Coronary artery (tissue), 2 donors: ENCODE measurements at regions not wholly inside any gene's neighbourhood (a gene's known extent, or its start where the extent isn't known, plus 50 kb on each side); places are given as distances from the start of the nearest gene placed in this dataset.

Source experiments
- DNase-seq: peaks from one replicate; pipeline ENCODE4 v3.0.0-alpha.2; 2017; ENCODE audit warnings: low spot score
- H3K27ac ChIP-seq, 2 donors: fragments of 200-600 bp; sonication (generic); one replicate each; pipeline ENCODE4 v1.5.1; 2016 to 2019
- H3K4me3 ChIP-seq: fragments of 200-600 bp; sonication (generic); 2 replicates; pipeline ENCODE4 v1.5.1; 2016; ENCODE audit warnings: mild to moderate bottlenecking, moderate library complexity
- TF ChIP-seq, protein P1 (sequence below): fragments of 200-600 bp; sonication (generic); IDR thresholded peaks from one replicate; pipeline ENCODE4 v1.5.1; 2019; ENCODE audit warnings: antibody characterized with exemption

DNA sequence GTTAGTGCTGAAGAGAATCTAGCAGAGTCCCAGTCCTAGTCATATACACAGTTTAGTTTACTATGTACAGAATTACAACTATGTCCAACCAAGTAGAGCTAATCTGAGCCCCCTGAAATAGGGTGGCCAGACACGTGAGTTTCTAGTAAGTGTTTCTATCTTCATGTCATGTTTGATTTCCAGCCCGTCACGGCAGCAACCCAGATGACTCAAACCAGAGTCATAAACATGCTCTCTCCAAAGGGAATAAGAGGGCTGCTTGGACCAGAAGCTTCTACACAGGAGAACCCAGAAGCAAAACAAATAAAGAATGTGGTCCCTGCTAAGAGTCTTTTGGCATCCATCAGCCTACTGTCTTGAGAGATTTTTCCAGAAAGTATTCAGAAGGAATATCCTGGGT is 64.9 kb upstream of the WIPF1 start:
- TF ChIP-seq, protein P1, sequence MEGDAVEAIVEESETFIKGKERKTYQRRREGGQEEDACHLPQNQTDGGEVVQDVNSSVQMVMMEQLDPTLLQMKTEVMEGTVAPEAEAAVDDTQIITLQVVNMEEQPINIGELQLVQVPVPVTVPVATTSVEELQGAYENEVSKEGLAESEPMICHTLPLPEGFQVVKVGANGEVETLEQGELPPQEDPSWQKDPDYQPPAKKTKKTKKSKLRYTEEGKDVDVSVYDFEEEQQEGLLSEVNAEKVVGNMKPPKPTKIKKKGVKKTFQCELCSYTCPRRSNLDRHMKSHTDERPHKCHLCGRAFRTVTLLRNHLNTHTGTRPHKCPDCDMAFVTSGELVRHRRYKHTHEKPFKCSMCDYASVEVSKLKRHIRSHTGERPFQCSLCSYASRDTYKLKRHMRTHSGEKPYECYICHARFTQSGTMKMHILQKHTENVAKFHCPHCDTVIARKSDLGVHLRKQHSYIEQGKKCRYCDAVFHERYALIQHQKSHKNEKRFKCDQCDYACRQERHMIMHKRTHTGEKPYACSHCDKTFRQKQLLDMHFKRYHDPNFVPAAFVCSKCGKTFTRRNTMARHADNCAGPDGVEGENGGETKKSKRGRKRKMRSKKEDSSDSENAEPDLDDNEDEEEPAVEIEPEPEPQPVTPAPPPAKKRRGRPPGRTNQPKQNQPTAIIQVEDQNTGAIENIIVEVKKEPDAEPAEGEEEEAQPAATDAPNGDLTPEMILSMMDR: no peak
- peak overlapping the region; percentile 61 to 89 for H3K27ac ChIP-seq
- DNase-seq: no peak
- peak overlapping the region; percentile 9 for H3K4me3 ChIP-seq

DNA sequence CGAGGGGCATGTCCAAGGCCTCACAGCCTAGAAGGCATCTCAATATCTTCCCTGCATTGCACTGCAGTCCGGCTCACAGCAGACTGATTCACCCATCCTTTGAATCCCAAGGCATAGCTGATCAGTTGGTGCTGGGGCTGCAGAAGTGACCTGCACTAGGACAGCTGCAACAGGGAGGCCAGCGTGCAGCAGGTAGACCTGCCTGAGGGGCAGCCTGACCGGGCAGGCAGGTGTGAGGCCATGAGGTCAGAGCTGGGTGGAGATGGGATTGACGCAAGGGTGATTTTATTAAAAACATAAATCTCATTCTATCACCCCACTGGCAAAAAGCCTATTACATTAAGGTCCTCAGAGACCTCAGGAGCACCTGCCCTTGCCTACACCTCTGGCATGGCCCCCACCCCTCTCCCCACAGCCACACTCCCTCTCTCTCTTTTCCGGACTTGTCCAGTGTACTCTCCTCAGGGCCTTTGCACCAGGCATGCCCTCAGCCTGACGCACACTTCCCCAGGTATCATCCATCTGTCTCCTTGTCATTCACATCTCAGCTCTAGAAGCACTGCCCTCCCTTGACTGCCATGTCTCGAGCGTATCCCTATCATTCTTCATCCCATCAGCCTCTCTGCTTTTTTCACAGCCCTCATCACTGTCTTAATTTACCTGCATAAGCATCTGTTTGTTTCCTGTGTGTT is 63.5 kb upstream of the WIPF1 start:
- Histone ChIP-seq H3K4me3 (no peak overlapping the region), H3K27ac (no peak overlapping the region)
- TF ChIP-seq, protein P1: no peak
- DNase-seq: no peak

DNA sequence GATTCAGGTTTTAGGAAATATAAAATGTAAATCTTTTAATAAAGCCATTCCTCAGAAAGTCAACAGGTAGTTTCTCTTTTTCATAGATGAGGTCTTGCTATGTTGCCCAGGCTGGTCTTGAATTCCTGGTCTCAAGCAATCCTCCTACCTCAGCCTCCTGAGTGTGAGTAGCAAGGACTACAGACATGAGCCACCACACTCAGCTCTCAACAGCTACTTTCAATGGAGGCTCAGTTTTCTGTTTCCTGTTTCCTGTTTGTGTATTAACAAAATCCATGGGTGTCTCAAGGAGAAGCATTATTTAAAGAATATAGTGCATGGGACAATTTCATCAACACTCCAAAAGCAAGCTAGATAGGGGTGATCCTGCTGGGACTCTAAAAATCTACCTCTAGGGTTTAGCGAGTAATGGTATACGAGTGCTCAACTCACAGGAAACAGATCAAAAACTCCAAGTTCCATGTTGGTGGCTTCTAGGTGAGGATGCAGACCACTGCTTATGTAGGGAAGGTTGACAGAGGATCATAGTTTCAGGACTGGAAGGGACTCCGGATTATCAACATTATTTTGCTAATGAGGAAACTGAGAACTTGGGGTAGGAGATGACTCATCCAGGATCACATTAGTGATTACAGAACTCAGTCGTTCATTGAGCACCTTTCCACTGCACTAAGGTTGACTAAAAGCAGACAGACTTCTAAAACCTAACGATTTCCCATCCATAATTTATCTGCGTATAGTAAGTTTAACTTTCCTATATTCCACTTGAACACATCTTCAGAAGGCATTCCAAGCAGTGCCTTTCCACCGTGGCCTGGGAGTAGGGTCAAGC is 61.7 kb upstream of the WIPF1 start:
- no peak overlapping the region for H3K27ac ChIP-seq
- no peak for DNase-seq
- TF ChIP-seq, protein P1: no peak

DNA sequence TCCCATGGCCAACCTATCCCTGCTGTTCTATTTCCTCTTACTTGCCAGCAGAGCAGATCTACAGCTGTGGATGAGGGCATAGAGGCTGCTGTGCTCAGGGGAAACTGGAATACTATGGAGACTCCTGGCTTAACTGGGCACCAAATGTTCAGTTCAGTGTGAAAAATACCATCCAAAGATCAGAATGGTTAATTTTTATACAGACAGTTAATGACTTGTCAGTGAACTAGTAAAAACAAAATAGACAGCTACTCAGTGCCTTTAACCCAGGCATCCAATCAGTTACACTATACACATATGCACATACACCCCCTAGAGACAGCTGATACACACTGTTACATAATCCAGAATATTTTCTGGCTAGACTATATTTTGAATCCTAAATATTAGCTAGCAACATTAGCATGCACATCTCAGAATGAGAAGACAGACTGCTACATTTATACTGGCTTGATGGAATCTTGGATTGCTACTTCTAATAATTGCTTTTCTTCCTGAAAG is 59.1 kb upstream of the WIPF1 start:
- TF ChIP-seq, protein P1: no peak
- no peak overlapping the region for H3K4me3 ChIP-seq
- DNase-seq: no peak
- no peak overlapping the region for H3K27ac ChIP-seq

More for the DNA sequence above, 61.7 kb upstream of the WIPF1 start:
- no peak overlapping the region for H3K4me3 ChIP-seq

DNA sequence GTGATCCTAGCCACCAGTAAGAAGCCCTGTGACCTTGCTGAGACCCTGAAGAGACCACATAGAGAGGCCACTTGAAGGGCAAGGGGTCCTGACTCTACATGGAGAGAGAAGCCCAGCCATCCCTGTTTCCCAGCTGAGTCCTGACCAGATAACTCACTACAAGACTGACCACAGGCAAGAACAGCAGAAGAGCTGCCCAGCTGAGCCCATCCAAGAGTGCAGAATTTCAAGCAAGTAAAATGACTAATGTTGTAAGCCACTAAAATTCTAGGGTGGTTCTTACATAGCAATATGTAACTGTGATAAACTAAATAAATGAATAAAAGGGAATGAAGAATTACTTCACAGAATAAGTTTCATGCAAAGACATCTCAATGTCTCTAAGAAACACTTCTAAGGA is 58.4 kb upstream of the WIPF1 start:
- no peak for DNase-seq
- H3K27ac ChIP-seq: no peak overlapping the region
- H3K4me3 ChIP-seq: no peak overlapping the region
- TF ChIP-seq, protein P1: no peak

DNA sequence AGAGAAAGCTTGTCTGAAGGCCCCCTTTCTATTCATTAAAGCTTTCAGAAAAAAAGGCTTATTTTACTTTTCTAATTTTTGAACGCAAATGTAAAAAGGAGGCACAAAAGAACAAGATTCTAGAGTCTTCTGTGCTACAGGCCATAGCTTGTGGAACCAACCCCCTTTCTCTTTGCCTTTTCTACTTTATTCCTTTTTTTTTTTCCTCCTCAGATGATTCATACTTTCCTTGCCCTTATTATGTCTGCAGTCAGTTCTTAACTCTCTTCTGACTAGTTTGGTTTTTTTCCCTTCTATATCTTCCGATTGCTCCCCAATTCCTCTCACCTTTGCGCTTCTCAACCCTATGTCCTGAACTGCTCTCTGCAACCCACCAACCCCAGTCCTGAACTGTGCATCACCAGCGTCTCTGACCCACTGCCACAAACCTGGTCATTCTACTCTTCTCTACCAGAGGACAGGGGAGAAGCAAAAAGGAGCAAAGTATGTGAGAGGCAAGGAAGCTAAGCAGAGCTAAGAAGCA is 56.9 kb upstream of the WIPF1 start:
- H3K4me3 ChIP-seq: no peak overlapping the region
- DNase-seq: no peak
- TF ChIP-seq, protein P1: no peak
- H3K27ac ChIP-seq: peak overlapping the region in 1 of 2 donors; percentile 33
